Posterior vena cava (tissue), 2 donors: ENCODE measurements at regions not wholly inside any gene's neighbourhood (a gene's known extent, or its start where the extent isn't known, plus 50 kb on each side); places are given as distances from the start of the nearest gene placed in this dataset.

Experiments used
- DNase-seq: peaks from one replicate; pipeline ENCODE4 v3.0.0-alpha.2; 2020; ENCODE audit warnings: low spot score
- intact Hi-C, 2 donors: fragments of 100-400 bp; cut with DNase I; formaldehyde crosslinking; loops; one replicate each; pipeline versions ENCODE4 v1.14.1 to v1.14.2; 2022 to 2023
- donor health status: DM: yes; HTN: yes; CAD: no.
- donor health status: DM: yes; HTN: yes; CAD: no.

- DNase-seq: no peak
- intact Hi-C loops: no loop called here
Observed at GRCh38 chr14:100638211-100638855, 51.1 kb upstream of the BEGAIN start.

- intact Hi-C loops: no loop called here
- no peak for DNase-seq
Observed at GRCh38 chr14:100639280-100639679, 52.1 kb upstream of the BEGAIN start.

- intact Hi-C loops: loop anchor here in 1 of 2 donors (10.0 kb wide), 1 partner anchor 246 kb away; no protein-coding TSS in a partner anchor
- no peak for DNase-seq
Observed at GRCh38 chr14:100640471-100641273, 53.5 kb upstream of the BEGAIN start.

- intact Hi-C loops: loop anchor here in 1 of 2 donors (10.0 kb wide), 1 partner anchor 247 kb away; no protein-coding TSS in a partner anchor
- DNase-seq: no peak
Observed at GRCh38 chr14:100641274-100641860, 54.1 kb upstream of the BEGAIN start.

GRCh38 chr14:100643426-100643825 lies 56.2 kb upstream of the BEGAIN start:
- no peak for DNase-seq
- intact Hi-C loops: loop anchor here in 1 of 2 donors (10.0 kb wide), 1 partner anchor 249 kb away; no protein-coding TSS in a partner anchor

GRCh38 chr14:100644383-100644782 lies 57.2 kb upstream of the BEGAIN start:
- intact Hi-C loops: loop anchor here in 1 of 2 donors (10.0 kb wide), 1 partner anchor 250 kb away; no protein-coding TSS in a partner anchor
- no peak for DNase-seq

GRCh38 chr14:100644784-100645183 lies 57.6 kb upstream of the BEGAIN start:
- no peak for DNase-seq
- intact Hi-C loops: loop anchor here in 1 of 2 donors (10.0 kb wide), 1 partner anchor 250 kb away; no protein-coding TSS in a partner anchor

- intact Hi-C loops: loop anchor here in 1 of 2 donors (10.0 kb wide), 1 partner anchor 251 kb away; no protein-coding TSS in a partner anchor
- peak; percentile 93 for DNase-seq
Observed at GRCh38 chr14:100645196-100645981, 58.2 kb upstream of the BEGAIN start.

GRCh38 chr14:100645982-100646314 lies 58.7 kb upstream of the BEGAIN start:
- intact Hi-C loops: loop anchor here in 1 of 2 donors (10.0 kb wide), 1 partner anchor 251 kb away; no protein-coding TSS in a partner anchor
- DNase-seq: no peak

- no peak for DNase-seq
- intact Hi-C loops: loop anchor here in 1 of 2 donors (10.0 kb wide), 1 partner anchor 254 kb away; no protein-coding TSS in a partner anchor
Observed at GRCh38 chr14:100648474-100649172, 61.4 kb upstream of the BEGAIN start.

- no peak for DNase-seq
- intact Hi-C loops: loop anchor here in 1 of 2 donors (10.0 kb wide), 1 partner anchor 254 kb away; no protein-coding TSS in a partner anchor
Observed at GRCh38 chr14:100649173-100649519, 61.9 kb upstream of the BEGAIN start.

GRCh38 chr14:100651999-100652508 lies 64.8 kb upstream of the BEGAIN start:
- DNase-seq: no peak
- intact Hi-C loops: no loop called here

- no peak for DNase-seq
- intact Hi-C loops: no loop called here
Observed at GRCh38 chr14:100652744-100653143, 65.5 kb upstream of the BEGAIN start.

GRCh38 chr14:100653409-100653808 lies 66.2 kb upstream of the BEGAIN start:
- intact Hi-C loops: no loop called here
- DNase-seq: no peak

- intact Hi-C loops: no loop called here
Observed at GRCh38 chr14:100654025-100654813, 67.0 kb upstream of the BEGAIN start.

GRCh38 chr14:100654814-100655740 lies 67.9 kb upstream of the BEGAIN start:
- intact Hi-C loops: no loop called here

More at GRCh38 chr14:100654025-100654813, 67.0 kb upstream of the BEGAIN start:
- no peak for DNase-seq

GRCh38 chr14:100655741-100656085 lies 68.5 kb upstream of the BEGAIN start:
- intact Hi-C loops: no loop called here
- DNase-seq: no peak

More at GRCh38 chr14:100654814-100655740, 67.9 kb upstream of the BEGAIN start:
- DNase-seq: no peak
